NCI-H2029 treated with DMSO at 0.1 percent for 48 hours (cell line): ENCODE measurements at regions not wholly inside any gene's neighbourhood (a gene's known extent, or its start where the extent isn't known, plus 50 kb on each side); places are given as distances from the start of the nearest gene placed in this dataset.
"Not testable (repeated sequence)": the region's sequence is repeated elsewhere in the genome, so short reads cannot be mapped to it uniquely, and the experiment has no call there.

Experiments used
- DNase-seq: peaks from one replicate; lab custom pipeline; 2025; lab: John Stamatoyannopoulos, UW

DNA sequence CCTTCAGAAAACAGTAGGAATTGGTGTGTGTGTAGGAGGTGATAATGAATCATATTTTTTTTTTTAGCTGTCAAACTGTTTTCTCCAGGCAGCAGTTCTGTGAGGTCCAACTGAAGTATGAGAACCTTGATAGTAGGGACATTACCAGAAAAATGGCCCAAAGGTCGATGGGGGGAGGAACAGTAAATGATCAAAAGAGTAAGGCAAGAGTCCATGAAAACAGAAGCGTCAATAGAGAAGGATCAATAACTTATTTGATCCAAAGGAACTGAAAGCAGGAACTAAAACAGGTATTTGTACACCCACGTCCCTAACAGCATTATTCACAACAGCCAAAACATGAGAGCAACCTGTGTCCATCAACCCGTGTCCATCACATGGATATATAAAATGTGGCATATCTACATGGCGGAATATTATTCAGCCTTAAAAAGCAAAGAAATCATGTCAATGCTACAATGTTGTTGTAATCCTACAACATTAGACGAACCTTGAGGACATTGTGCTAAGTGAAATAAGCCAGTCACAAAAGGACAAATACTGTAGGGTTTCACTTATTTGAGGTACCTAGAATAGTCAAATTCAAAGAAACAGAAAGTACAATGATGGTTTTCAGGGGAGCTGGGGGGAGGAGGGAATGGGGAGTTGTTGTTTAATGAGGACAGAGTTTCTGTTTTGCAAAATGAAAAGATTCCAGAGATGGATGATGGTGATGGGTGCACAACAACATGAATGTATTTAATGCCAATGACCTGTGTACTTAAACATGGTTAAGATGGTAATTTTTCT lies 214.0 kb upstream of the KLF14 start:
- no peak for DNase-seq

DNA sequence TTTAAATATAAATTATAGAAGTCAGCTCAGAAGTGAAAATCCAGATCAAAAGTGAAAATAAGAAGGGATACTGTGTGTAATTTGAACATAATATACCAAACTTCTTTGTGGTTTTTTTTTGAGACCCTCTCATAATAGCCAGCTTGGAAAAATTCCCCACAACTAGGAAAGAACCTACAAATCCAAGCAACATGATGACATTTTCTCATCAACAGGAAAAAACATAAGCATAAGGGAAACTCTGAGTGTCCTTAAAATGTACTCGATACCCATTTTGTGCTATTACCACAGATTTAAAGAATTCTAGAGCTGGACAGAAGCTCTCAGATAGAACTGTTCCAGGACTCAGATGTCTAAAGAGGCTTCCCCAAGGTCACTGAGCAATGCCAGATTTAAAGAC lies 214.8 kb upstream of the KLF14 start:
- no peak for DNase-seq

GRCh38 chr7:130949550-130949949 lies 215.5 kb upstream of the KLF14 start:
- DNase-seq = no peak

DNA sequence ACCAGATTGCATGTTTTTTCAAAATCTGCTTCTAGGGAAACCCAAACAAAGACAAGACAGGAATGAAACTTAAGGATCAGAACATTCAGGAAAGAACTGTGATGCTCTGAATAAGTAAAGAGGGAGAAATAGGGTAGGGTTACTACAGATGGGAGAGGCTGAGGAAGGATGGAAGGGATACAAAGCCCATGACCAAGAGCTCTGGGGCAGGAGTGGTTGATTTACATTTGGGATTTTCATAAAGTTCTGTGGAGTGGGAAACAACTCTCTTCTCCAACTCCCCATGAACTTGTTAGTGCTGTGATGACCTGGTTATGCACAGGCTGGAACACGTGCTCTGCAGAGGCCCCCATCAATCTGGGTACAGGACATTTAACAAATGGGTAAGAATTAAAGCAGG lies 216.0 kb upstream of the KLF14 start:
- DNase-seq = no peak

- no peak for DNase-seq
Measured at GRCh38 chr7:130950741-130951140, 216.7 kb upstream of the KLF14 start.

DNA sequence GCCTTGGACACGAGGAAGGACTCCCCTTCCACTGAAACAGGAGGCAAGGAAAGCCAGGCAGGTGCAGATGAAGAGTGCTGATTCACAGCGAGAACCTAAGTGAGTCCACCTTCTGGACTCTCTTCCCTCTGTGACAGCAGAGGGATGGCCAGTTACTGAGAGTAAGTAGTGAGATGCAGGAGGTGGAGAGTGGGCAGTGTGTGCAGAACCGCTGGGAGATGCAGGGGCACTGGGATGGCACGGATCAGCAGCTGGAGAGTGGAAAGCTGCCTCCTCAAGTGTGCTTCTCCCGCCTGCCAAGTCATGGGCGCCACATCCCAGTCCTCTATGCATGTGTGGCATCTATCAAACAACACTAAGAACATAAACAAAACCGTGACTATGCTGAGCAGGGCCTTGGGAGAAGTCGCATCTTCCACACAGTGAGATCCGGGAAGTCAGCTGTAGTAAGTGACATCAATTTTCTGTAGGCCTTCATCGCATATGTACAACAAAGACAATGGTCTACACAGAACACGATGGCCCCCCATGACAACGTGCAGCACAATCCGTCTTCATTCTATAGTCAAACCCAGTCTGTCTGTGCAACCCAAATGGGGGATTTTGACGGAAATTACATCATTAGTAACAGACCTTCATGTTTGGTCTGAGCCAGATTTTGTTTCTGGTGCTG lies 217.4 kb upstream of the KLF14 start:
- no peak for DNase-seq

- DNase-seq = no peak
Measured at GRCh38 chr7:130951976-130952876, 218.2 kb upstream of the KLF14 start.

- no peak for DNase-seq
Measured at GRCh38 chr7:130953196-130953595, 219.2 kb upstream of the KLF14 start.

GRCh38 chr7:130954918-130955564 lies 221.0 kb upstream of the KLF14 start:
- no peak for DNase-seq

DNA sequence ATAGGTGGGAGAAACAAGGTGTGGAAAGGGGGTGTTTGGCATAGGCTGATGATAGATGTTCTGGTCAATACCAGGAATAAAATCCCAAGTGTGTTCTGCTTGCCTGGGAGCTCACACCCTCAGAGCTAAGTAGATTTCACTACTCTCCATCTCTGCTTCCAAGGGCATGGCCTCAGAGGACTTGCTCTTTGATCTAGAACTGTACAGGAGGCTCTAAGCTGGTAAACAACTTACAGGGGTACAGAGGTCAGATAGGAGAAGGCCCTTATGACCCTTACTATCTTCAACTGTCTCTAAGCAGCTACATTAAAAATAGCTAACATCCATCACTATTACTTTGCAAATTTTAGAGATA lies 221.5 kb upstream of the KLF14 start:
- DNase-seq = no peak

- DNase-seq = no peak
Measured at GRCh38 chr7:130956417-130957136, 222.6 kb upstream of the KLF14 start.

DNA sequence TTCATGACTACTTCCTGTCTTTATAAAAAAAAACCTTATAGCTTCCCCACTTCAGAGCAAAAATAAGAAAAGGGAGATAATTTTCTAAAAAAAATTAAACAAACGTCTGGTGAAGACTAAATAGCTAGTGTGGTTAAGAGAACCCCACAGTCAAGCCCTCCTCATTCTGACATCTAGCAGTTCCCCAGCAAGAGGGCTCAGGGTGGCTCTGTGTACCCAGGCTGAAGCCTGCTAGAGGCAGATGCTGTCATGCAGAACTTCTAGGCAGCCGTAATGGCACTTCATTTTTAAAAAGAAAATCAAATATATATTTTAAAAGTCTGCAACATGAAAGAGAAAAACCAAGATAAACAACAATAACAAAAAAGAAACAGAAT lies 223.1 kb upstream of the KLF14 start:
- no peak for DNase-seq

DNA sequence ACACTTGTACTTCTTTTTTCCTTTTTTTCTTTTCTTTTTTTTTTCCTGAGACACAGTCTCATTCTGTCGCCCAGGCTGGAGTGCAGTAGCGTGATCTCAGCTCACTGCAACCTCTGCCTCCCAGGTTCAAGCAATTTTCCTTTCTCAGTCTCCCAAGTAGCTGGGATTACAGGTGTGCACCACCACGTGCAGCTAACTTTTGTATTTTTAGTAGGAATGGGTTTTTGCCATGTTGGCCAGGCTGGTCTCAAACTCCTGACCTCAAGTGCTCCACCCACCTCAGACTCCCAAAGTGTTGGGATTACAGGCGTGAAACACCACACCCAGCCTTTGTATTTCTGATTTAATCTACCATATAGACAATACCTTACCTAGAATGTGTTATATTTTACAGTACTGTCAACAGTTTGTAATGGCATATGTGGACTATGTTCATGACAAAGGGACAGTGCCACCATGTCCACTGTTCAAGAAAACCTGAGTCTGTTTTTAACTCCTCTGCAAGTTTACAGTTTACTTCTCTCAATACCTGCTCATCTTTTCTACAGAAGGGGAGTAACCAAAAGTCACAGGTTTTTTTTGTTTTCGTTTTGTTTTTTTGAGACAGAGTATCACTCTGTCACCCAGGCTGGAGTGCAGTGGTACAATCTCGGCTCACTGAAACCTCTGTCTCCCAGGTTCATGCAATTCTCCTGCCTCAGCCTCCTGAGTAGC lies 223.9 kb upstream of the KLF14 start:
- DNase-seq = not testable (repeated sequence)

- DNase-seq = no peak
Measured at GRCh38 chr7:130958846-130959245, 224.8 kb upstream of the KLF14 start.

DNA sequence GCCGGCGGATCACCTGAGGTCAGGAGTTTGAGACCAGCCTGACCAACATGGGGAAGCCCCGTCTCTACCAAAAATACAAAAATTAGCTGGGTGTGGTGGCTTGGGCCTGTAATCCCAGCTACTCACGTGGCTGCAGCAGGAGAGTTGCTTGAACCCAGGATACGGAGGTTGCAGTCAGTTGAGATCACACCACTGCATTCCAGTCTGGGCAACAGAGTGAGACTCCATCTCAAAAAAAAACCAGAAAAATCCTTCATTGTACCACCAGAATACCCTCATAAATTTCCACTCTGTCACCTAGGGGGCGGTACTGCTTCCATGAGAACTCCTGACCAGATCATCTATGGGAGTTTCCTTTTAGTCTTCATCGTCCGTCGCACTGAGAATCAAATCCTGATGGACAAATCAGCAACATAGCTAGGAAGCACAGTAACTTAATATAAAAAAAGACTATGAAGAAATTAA lies 225.8 kb upstream of the KLF14 start:
- DNase-seq = no peak

DNA sequence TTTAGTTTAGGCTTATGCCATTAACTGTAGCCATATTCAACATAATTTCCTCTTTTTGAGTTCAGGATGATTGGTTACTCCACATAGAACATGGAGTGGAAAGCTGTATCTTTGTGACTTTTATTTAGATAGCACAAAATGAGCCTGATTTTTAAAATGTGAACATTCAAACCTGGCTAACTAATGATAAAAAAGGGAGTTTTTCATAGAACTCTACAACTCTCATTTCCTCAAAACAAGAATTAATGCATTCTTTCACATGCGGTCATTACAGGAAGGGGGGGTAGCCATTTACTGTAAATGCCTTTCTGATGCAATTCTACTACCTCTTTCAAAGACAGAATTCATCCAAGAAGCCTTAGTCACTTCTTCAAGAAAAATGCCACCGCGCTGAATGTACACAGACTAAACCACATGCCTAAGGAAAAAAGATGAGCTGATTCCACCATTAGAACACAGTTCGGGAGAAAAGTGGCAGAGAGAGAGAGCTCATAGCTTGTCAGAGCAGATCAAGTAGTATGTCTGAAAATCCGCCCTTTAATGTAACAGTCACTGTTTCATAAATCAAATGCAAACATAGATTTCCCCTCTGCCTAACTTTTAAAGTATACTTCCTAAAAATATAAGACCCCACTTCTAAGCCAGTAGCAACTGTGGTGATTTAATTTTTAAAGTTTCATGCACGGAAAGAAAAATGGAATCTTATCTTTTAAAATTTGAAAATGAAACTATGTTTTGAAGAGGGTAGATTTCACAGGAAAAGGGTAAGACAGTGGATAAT lies 226.4 kb upstream of the KLF14 start:
- DNase-seq = no peak

DNA sequence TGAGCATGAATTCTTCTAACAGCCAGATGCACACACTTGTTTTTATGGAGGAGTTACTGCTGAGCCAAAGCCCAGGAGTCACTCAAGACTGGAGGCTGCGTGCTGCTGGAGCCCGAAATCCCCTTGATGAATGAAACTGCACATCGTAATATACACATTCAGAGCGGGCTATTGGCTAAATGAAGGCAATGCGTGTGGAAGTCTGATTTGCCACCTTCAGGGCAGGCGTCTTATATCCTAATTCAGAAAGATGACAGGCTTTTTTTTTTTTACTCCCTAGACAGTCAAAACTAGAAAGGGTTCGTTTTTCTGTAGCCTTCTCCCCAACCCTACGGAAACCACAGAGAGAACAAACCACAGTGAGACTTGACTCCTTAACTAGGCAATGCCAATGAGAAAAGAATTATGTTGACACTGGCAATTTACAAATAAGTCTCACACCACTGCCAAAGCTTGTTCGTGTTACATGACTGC lies 227.2 kb upstream of the KLF14 start:
- no peak for DNase-seq

DNA sequence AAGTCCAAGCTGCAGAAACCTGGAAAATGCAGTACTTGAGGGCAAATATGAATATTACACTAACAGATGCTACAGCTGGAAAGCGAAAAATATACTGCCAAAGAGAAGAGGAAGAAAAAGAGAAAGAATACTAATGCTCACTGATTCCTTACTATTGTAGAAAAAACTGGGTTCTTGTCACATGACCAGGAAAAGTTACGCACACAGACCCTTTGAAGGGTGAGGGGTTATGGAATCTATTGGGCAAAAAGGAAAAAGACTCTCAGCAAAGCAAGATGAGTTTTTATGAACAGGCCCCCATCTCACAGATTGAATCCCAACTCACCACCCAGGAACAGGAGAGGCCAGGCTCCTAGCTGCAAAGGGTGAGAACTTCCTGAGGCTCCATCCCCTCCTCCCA lies 228.1 kb upstream of the KLF14 start:
- no peak for DNase-seq

DNA sequence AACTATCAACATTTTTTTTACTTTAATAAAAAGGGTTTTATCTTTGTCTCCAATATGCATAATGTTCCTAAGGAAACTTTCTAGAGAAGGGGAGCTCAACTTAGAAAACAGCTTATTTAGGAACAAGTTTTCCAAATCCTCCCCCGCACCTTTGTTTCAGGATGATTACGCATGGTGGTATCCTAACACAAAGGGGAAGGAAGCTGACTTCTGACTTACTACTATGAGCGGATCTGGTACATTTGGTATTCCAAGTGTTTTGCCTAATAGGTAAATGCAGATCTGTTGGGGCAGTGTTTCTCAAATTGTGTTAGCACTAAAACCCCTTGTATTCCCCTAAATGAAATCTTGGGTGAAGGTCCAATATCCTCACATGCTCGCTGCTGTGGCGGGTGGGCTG lies 229.3 kb upstream of the KLF14 start:
- no peak for DNase-seq

DNA sequence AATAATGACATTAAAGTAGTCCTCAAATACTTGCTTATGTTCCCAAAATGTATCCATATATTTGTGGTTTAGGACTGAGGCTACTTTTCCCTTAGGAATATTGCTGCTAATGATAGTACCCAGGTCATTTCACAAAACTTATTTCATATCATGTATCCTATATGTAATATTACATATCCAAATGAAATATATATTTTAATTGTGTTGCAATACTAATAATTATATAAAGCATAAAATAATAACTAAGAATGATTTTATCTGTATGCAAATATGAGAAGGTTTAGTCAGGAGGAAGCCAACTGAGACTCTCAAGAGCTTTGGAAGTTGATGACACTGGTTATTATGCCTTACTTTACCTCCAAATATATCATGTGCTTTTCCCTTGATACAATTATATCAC lies 231.5 kb upstream of the KLF14 start:
- DNase-seq = no peak
